K562 (cell line): ENCODE measurements at regions not wholly inside any gene's neighbourhood (a gene's known extent, or its start where the extent isn't known, plus 50 kb on each side); places are given as distances from the start of the nearest gene placed in this dataset.

Experiments
- ATAC-seq: fragments of 200-7000 bp; cut with Tn5 transposase; 3 replicates; pipeline ENCODE4 v1.9.1; 2020; ENCODE audit warnings: moderate library complexity
- BruUV-seq: library from RNA; stranded (reverse); fragments of 400-500 nt; replicated peaks from 2 replicates; lab custom pipeline; 2021; lab: Mats Ljungman, UMichigan
- CTCF ChIA-PET: fragments of 300-600 bp; formaldehyde crosslinking; extraction: SDS; loops from one replicate; lab custom pipeline; 2021; ENCODE audit warnings: low intra/inter-chr PET ratio; lab: Yijun Ruan, JAX
- POLR2A ChIA-PET: fragments of 300-600, 350-650 bp; sonication (Branson Sonifier 250); formaldehyde crosslinking; extraction: SDS; loops from one replicate; lab custom pipeline; 2021; ENCODE audit warnings: antibody characterized with exemption, inconsistent platforms; lab: Yijun Ruan, JAX
- DNase-seq, 4 experiments: peaks; one replicate each; pipeline versions ENCODE4 v3.0.0 to v3.0.0-alpha.2; 2011 to 2018; ENCODE audit warnings: low spot score in 3 of 4, mixed read lengths in 3 of 4; ENCODE audit errors: extremely low read depth in 1 of 4
- FAIRE-seq: peaks from 2 replicates; lab custom pipeline; 2011; peaks lifted over from hg19 to GRCh38; lab: Jason Lieb, UNC
- H2AFZ ChIP-seq: 2 replicates; pipeline ENCODE4 v1.6.0; 2011; ENCODE audit warnings: low read depth, low read length, control low read depth, inconsistent platforms
- H3K27ac ChIP-seq: fragments of 200-600 bp; 3 replicates; pipeline ENCODE4 v1.8.0; 2011; ENCODE audit warnings: low read depth, mild to moderate bottlenecking, control low read depth, inconsistent platforms, low read length, moderate library complexity, mixed read lengths; ENCODE audit errors: extremely low read depth
- H3K27me3 ChIP-seq, 2 experiments: fragments of 300-600 bp in 1 of 2; 2 replicates in 1 of 2; 3 replicates in 1 of 2; pipeline versions ENCODE4 v1.6.0 to v1.8.0; 2011; ENCODE audit warnings: inconsistent platforms in 2 of 2, low read length in 2 of 2, mild to moderate bottlenecking in 1 of 2, mixed read lengths in 1 of 2, moderate library complexity in 1 of 2; ENCODE audit not compliant: control insufficient read depth in 2 of 2, insufficient read depth in 2 of 2
- H3K36me3 ChIP-seq: fragments of 300-600 bp; 3 replicates; pipeline ENCODE4 v1.8.0; 2011; ENCODE audit warnings: mild to moderate bottlenecking, low read length, inconsistent platforms; ENCODE audit not compliant: control insufficient read depth, insufficient read depth
- H3K4me1 ChIP-seq, 2 experiments: fragments of 200-600 bp in 1 of 2; replicated peaks in 1 of 2; 2 replicates in 1 of 2; 3 replicates in 1 of 2; pipeline versions ENCODE4 v1.5.1 to v1.8.0; 2011; ENCODE audit warnings: inconsistent platforms in 2 of 2, low read length in 2 of 2, mild to moderate bottlenecking in 1 of 2, mixed read lengths in 1 of 2, moderate library complexity in 1 of 2; ENCODE audit not compliant: control insufficient read depth in 2 of 2, insufficient read depth in 2 of 2
- H3K4me2 ChIP-seq: 2 replicates; pipeline ENCODE4 v1.6.1; 2011; ENCODE audit warnings: low read length, control low read depth, inconsistent platforms, mixed read lengths; ENCODE audit not compliant: insufficient read depth
- H3K4me3 ChIP-seq: fragments of 200-600 bp; sonication (generic), shearing (Covaris generic); 2 replicates; pipeline ENCODE4 v1.5.1; 2016; ENCODE audit warnings: control low read depth, inconsistent platforms
- H3K79me2 ChIP-seq: fragments of 200-600 bp; 3 replicates; pipeline ENCODE4 v1.8.0; 2011; ENCODE audit warnings: low read length, inconsistent platforms; ENCODE audit not compliant: control insufficient read depth, insufficient read depth
- H3K9ac ChIP-seq, 2 experiments: 2 replicates each; pipeline versions ENCODE4 v1.6.0 to v1.6.1; 2011; ENCODE audit warnings: low read depth in 2 of 2, low read length in 2 of 2, control low read depth in 1 of 2, inconsistent platforms in 1 of 2, mild to moderate bottlenecking in 1 of 2, mixed read lengths in 1 of 2; ENCODE audit not compliant: insufficient read depth in 1 of 2
- H3K9me1 ChIP-seq: one replicate; pipeline ENCODE4 v1.6.0; 2011; ENCODE audit warnings: inconsistent platforms, mild to moderate bottlenecking, low read length, moderate library complexity; ENCODE audit not compliant: control insufficient read depth, insufficient read depth
- H3K9me3 ChIP-seq: replicated peaks from 2 replicates; pipeline ENCODE4 v1.5.1; 2011; ENCODE audit warnings: low read depth, low read length, inconsistent platforms; ENCODE audit not compliant: control insufficient read depth, insufficient read depth
- H4K20me1 ChIP-seq: replicated peaks from 2 replicates; pipeline ENCODE4 v1.6.1; 2011; ENCODE audit warnings: low read length, inconsistent platforms, mixed read lengths; ENCODE audit not compliant: control insufficient read depth, insufficient read depth
- DACH1 ChIP-seq: fragments of 450-650 bp; IDR thresholded peaks from 2 replicates; pipeline ENCODE4 v1.6.1; 2018; ENCODE audit not compliant: partially characterized antibody
- DIDO1 ChIP-seq: fragments of 450-650 bp; IDR thresholded peaks from 2 replicates; pipeline ENCODE4 v1.6.1; 2016; ENCODE audit warnings: low read depth, missing biosample characterization, missing genetic modification characterization
- ETV1 ChIP-seq: fragments of 450-650 bp; conservative IDR thresholded peaks from 2 replicates; pipeline ENCODE4 v1.6.1; 2016; ENCODE audit warnings: missing genetic modification characterization, control low read depth, low read depth, missing compliant biosample characterization
- MYNN ChIP-seq, 2 experiments: sonication (generic); formaldehyde crosslinking in 1 of 2; IDR thresholded peaks; 2 replicates each; pipeline versions ENCODE4 v1.5.0 to v1.6.1; 2016 to 2020; ENCODE audit warnings: antibody characterized with exemption in 1 of 2, missing genetic modification reagents in 1 of 2
- ZNF354B ChIP-seq: fragments of 250-450 bp; sonication (Bioruptor Pico); IDR thresholded peaks from 2 replicates; pipeline ENCODE4 v1.4.0; 2020
- ZNF764 ChIP-seq: fragments of 250-450 bp; sonication (Bioruptor Pico); IDR thresholded peaks from 2 replicates; pipeline ENCODE4 v1.4.0; 2020; ENCODE audit warnings: low read depth, mild to moderate bottlenecking, moderate library complexity
- WGBS: fragments of 100-300 bp; shearing (Covaris generic); methylation state at CpG from one replicate; pipeline ENCODE4 v1.1.6; 2016; ENCODE audit warnings: low coverage, mixed read lengths; ENCODE audit not compliant: insufficient coverage; ENCODE audit errors: missing lambda C conversion rate; 5-methylcytosine and 5-hydroxymethylcytosine counted together
- in situ Hi-C: fragments of 300-500 bp; cut with MboI; formaldehyde crosslinking; loops from 4 replicates; pipeline ENCODE4 v1.15.0; 2018; ENCODE audit warnings: inconsistent platforms, mixed read lengths
- intact Hi-C: fragments of 100-400 bp; cut with micrococcal nuclease; formaldehyde crosslinking; loops from 2 replicates; pipeline ENCODE4 v1.14.2; 2022
- TF ChIP-seq, protein P1 (sequence below), 2 experiments: fragments of 450-650 bp; conservative IDR thresholded peaks; 2 replicates each; pipeline ENCODE4 v1.6.1; 2017; ENCODE audit warnings: mild to moderate bottlenecking in 2 of 2, moderate library complexity in 2 of 2
- TF ChIP-seq, protein P2 (sequence below), 2 experiments: fragments of 450-650 bp; IDR thresholded peaks; 2 replicates each; pipeline ENCODE4 v1.6.1; 2018; ENCODE audit warnings: mild to moderate bottlenecking in 2 of 2, low read depth in 1 of 2; ENCODE audit not compliant: partially characterized antibody in 2 of 2

DNA sequence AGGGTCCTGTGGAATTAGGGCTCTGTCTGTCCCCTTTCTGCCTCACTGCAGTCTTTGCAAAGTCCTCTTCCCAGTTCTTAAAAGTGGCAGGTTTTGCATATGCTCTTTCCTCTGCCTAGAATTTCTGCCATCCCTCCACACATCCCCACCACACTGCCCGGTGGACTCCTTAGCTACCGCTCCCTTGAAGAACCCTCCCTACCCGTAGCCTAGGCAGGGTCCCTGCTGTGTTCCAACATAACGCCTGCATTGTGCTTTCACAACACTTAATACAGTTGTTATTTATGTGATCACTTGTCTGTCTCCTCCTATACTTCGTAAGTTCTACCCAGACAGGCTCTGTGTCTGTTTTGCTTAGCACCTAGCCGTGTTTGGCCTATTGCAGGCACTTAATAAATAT, 142.5 kb upstream of the DMRT1 start (continued):
- no peak for TF ChIP-seq ZNF764 (CRISPR knock-in tag)
- TF ChIP-seq, protein P1, sequence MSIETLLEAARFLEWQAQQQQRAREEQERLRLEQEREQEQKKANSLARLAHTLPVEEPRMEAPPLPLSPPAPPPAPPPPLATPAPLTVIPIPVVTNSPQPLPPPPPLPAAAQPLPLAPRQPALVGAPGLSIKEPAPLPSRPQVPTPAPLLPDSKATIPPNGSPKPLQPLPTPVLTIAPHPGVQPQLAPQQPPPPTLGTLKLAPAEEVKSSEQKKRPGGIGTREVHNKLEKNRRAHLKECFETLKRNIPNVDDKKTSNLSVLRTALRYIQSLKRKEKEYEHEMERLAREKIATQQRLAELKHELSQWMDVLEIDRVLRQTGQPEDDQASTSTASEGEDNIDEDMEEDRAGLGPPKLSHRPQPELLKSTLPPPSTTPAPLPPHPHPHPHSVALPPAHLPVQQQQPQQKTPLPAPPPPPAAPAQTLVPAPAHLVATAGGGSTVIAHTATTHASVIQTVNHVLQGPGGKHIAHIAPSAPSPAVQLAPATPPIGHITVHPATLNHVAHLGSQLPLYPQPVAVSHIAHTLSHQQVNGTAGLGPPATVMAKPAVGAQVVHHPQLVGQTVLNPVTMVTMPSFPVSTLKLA (conservative IDR thresholded peaks at IDR 0.05): no peak

DNA sequence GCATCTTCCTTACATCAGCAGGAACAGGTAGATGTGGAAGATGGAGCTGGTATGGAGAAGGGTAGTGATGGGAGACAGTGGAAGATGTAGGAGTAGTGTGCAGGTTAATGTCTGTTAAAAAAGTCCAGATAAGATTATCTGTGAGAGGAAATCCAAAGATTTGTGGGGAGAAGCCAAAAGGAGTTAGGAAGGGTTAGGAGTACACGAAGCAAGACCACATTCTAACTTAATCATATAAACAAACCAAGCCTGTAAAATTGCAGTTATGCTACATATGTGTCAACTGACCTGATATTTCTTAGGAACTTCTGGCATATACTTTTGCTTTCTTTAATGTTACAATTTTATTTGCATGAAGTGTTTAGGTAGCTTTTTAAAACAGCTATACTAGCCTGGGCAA, 142.1 kb upstream of the DMRT1 start:
- no peaks in the 10 kb centered on the region for H3K9me3 ChIP-seq
- DNase-seq (no peak), FAIRE-seq (no peak), ATAC-seq (no peak)
- no peak overlapping the region for H2AFZ ChIP-seq
- no peaks in the 10 kb centered on the region for H3K36me3 ChIP-seq
- H3K79me2 ChIP-seq: no peaks in the 10 kb centered on the region
- H3K4me3 ChIP-seq: no peak overlapping the region
- POLR2A ChIA-PET: no interaction called here
- no peak overlapping the region for H3K4me2 ChIP-seq
- no peak overlapping the region for H3K9ac ChIP-seq
- in situ Hi-C loops: no loop called here
- no TSS peak for BruUV-seq
- peaks cover 0 to 8% of the 10 kb centered on the region in 2 experiments; a peak in 3 of 5 replicates for H3K27me3 ChIP-seq
- no peak overlapping the region for H3K27ac ChIP-seq
- H4K20me1 ChIP-seq: no peaks in the 10 kb centered on the region
- H3K4me1 ChIP-seq: no peaks in the 10 kb centered on the region
- CTCF ChIA-PET: no interaction called here
- WGBS: 0% methylated on average over 1 of the region's 1 CpG
- no peaks in the 10 kb centered on the region for H3K9me1 ChIP-seq
- intact Hi-C loops: no loop called here
- TF ChIP-seq ZNF354B (CRISPR knock-in tag): no peak
- no peak for TF ChIP-seq ETV1 (tag)
- TF ChIP-seq MYNN (IDR thresholded peaks at IDR 0.05): no peak
- no peak for TF ChIP-seq MYNN (CRISPR knock-in tag; IDR thresholded peaks at IDR 0.05)
- TF ChIP-seq DIDO1 (tag): no peak
- TF ChIP-seq DACH1: no peak
- TF ChIP-seq, protein P2, sequence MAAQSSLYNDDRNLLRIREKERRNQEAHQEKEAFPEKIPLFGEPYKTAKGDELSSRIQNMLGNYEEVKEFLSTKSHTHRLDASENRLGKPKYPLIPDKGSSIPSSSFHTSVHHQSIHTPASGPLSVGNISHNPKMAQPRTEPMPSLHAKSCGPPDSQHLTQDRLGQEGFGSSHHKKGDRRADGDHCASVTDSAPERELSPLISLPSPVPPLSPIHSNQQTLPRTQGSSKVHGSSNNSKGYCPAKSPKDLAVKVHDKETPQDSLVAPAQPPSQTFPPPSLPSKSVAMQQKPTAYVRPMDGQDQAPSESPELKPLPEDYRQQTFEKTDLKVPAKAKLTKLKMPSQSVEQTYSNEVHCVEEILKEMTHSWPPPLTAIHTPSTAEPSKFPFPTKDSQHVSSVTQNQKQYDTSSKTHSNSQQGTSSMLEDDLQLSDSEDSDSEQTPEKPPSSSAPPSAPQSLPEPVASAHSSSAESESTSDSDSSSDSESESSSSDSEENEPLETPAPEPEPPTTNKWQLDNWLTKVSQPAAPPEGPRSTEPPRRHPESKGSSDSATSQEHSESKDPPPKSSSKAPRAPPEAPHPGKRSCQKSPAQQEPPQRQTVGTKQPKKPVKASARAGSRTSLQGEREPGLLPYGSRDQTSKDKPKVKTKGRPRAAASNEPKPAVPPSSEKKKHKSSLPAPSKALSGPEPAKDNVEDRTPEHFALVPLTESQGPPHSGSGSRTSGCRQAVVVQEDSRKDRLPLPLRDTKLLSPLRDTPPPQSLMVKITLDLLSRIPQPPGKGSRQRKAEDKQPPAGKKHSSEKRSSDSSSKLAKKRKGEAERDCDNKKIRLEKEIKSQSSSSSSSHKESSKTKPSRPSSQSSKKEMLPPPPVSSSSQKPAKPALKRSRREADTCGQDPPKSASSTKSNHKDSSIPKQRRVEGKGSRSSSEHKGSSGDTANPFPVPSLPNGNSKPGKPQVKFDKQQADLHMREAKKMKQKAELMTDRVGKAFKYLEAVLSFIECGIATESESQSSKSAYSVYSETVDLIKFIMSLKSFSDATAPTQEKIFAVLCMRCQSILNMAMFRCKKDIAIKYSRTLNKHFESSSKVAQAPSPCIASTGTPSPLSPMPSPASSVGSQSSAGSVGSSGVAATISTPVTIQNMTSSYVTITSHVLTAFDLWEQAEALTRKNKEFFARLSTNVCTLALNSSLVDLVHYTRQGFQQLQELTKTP (IDR thresholded peaks at IDR 0.05; ENCODE audit: low read depth in 1 of 2, partially characterized antibody in 2 of 2): no peak
